ENCODE measurements at regions not wholly inside any gene's neighbourhood (a gene's known extent, or its start where the extent isn't known, plus 50 kb on each side); places are given as distances from the start of the nearest gene placed in this dataset.
"Not testable (repeated sequence)": the region's sequence is repeated elsewhere in the genome, so short reads cannot be mapped to it uniquely, and the experiment has no call there.

DNA sequence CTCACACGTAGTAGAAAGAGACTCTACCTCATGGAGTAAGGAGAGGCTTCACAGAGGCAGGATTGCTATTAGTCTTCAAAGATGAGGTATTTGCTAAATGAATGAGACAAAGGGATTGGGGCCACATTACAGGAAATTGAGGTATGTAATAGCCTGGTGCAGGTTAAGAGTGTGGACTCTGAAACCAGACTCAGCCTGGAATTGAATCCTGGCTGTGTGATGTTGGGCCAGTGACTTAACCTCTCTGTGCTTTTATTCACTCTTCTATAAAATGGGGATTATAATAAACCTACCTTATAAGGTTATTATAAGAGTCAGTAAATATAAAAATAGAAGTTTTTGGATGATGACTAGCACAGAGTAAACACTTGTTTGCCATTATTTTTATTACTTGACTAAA, 64.7 kb upstream of the ATRNL1 start:
- no peak for DNase-seq (ENCODE audit: low read depth)

DNA sequence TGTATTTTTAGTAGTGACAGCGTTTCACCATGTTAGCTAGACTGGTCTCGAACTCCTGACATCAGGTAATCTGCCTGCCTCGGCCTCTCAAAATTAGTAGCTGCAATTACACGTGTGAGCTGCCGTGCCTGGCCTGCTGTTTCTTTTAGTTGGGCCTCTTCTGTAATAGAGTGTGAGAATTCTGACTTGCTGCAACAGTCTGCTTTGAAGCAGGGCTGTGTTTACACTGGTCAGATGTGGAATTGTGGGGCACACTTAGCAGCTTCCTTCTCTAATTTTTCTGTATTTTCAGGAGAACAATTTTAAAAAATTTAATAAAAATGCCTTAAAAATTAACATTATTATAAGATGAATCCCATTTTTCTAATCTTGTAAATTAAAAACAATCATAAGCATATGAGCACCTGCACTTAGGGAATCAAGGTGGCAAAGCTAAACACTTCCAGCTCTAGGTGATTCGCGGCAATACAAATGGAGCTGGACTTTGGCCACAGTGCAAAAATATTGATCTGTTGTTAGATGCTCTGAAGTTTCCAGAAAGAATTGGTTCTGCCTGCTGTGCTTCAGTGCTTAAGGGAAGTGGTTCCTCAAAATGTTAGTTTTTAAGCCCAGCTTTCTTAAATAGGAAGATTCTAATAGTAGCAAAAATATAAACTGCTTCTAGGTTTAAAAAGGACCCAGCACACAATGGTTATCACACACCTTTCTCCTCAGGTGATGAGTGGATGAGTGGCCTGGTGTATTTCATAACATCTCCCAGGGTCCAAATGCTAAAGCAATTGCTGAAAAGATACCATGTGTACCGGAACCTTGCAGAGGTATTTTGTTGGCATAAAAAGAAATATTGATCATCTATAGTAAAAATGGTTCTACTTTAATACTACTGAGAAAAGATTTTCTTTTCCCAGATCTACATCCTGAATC, 63.5 kb upstream of the ATRNL1 start:
- no peak for DNase-seq (ENCODE audit: low read depth)

DNA sequence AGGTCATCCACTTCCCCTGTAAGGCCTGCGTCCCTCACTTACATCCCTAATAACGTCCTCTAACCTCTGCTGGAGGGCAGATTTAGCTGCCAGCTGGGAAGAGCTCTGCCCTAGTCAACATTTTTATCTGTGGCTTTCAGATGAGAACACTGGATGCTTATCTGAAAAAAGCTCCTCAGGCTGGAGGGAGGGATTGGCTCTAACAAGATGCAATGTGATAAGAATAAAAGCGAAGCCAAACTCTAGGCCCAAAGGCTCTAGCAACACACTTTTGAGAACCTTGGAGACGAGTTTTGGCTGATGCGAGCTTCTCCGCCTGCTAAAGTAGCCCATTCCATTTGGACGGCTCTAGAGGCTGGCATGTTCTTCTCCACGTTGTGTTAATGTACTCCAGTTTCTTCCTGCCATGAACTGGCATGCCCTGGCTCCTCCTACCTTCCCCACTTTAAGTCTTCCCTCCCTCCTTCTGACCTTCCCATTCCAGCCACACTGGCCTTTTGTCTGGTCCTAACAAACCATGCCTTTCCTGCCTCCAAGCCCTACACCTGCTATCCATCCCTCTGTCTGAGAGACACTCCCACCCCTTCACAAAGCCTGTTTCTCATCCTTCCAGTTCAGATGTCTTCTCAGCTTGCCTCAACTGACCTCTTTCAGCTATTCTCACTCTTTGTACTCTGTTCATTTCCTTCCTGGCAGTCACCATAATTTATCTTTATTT, 62.5 kb upstream of the ATRNL1 start:
- DNase-seq (ENCODE audit: low read depth), result peak; percentile 26

DNA sequence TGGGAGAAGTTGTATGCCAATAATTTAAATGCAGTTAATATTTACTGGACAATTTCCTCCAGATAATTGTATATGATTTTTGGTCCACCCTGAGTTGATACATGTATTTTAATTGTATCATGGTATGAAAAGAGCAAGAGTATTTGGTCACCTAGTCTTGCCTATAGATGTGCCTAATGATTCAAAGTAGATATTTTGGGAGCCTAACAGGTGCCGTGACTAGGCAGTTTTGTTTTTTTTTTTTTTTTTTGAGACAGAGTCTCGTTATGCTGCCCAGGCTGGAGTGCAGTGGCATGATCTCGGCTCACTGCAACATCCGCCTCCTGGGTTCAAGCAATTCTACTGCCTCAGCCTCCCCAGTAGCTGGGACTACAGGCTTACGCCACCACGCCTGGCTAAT, 59.3 kb upstream of the ATRNL1 start:
- DNase-seq (ENCODE audit: low read depth), result no peak

DNA sequence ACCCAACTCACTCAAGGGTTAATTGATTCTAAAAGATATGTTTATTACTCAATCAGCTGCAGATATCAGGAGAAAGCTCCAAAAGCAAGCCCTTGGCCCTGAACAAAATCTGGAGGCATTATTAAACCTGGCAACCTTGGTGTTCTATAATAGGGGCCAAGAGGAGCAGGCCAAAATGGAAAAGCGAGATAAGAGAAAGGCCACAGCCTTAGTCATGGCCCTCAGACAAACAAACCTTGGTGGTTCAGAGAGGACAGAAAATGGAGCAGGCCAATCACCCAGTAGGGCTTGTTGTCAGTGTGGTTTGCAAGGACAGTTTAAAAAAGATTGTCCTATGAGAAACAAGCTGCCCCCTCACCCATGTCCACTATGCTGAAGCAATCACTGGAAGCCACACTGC, 53.4 kb upstream of the ATRNL1 start:
- not testable (repeated sequence) for DNase-seq (ENCODE audit: low read depth)
